ENCODE measurements at regions not wholly inside any gene's neighbourhood (a gene's known extent, or its start where the extent isn't known, plus 50 kb on each side); places are given as distances from the start of the nearest gene placed in this dataset.

DNA sequence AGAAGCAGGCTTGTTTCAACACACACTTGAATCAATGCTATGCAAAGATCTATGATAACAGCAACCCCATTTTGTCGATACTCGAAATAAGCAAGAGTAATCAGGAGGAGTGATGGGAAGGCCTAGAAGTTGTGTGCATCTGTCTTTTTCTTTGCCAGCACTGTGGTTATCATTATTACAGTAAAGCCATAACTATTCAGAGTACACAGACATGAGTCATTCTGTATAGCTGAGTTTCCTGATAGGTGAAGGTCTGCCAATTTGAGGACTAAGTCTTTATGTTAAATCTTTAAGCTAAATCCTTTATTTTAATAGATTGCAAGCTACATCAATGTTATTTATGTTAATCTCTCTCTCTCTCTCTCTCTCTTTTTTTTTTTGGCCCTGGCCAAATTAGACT, 1344.4 kb upstream of the CELF4 start:
- TF ChIP-seq, protein P1, sequence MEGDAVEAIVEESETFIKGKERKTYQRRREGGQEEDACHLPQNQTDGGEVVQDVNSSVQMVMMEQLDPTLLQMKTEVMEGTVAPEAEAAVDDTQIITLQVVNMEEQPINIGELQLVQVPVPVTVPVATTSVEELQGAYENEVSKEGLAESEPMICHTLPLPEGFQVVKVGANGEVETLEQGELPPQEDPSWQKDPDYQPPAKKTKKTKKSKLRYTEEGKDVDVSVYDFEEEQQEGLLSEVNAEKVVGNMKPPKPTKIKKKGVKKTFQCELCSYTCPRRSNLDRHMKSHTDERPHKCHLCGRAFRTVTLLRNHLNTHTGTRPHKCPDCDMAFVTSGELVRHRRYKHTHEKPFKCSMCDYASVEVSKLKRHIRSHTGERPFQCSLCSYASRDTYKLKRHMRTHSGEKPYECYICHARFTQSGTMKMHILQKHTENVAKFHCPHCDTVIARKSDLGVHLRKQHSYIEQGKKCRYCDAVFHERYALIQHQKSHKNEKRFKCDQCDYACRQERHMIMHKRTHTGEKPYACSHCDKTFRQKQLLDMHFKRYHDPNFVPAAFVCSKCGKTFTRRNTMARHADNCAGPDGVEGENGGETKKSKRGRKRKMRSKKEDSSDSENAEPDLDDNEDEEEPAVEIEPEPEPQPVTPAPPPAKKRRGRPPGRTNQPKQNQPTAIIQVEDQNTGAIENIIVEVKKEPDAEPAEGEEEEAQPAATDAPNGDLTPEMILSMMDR (IDR thresholded peaks at IDR 0.05; ENCODE audit: borderline replicate concordance, extremely low read depth, insufficient read depth) = no peak
- H3K27ac ChIP-seq (ENCODE audit: low read depth in 2 of 2, low read length in 2 of 2) = no peak overlapping the region

DNA sequence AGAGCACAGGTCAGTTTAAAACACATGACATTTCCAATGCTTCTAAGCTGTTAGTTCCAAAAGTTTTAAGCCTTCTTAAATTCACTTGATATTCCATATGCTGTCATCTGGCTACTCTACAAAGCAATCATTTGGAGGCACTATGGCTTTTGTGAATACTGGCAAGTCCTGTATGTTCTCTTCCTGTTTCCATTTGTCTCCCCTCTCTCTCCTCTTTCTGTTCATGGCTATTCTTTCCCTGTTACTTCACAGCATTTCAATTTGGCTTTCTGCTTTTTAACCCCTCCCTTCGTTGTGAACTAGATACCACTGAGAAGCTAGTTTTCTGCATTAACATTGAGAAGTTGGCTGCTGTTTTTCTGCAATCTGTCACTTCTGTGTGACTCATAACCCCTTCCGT, 1337.2 kb upstream of the CELF4 start:
- Histone ChIP-seq H3K27ac (ENCODE audit: low read depth in 2 of 2, low read length in 2 of 2) (no peak overlapping the region), H3K9me3 (ENCODE audit: control insufficient read depth in 2 of 3, insufficient read depth in 1 of 3, low read length in 3 of 3) (no peaks in the 10 kb centered on the region), H3K4me3 (ENCODE audit: low read length in 3 of 3) (no peak overlapping the region), H3K4me1 (ENCODE audit: control insufficient read depth in 2 of 3, insufficient read depth in 2 of 3, low read depth in 1 of 3, low read length in 3 of 3) (no peaks in the 10 kb centered on the region), H3K9ac (ENCODE audit: low read length in 3 of 3) (no peak overlapping the region), H3K27me3 (ENCODE audit: control insufficient read depth, insufficient read depth, low read length) (no peaks in the 10 kb centered on the region), H3K36me3 (ENCODE audit: control insufficient read depth in 2 of 3, insufficient read depth in 3 of 3, low read length in 3 of 3) (no peaks in the 10 kb centered on the region)
- FAIRE-seq (no peak), DNase-seq (no peak)
- intact Hi-C loops (cut with DNase I) = no loop called here
- TF ChIP-seq, protein P1 (IDR thresholded peaks at IDR 0.05; ENCODE audit: borderline replicate concordance, extremely low read depth, insufficient read depth) = no peak

More for the DNA sequence above, 1344.4 kb upstream of the CELF4 start:
- no peak for FAIRE-seq
- intact Hi-C loops (cut with DNase I) = no loop called here
- DNase-seq = no peak
- H3K9me3 ChIP-seq (ENCODE audit: control insufficient read depth in 2 of 3, insufficient read depth in 1 of 3, low read length in 3 of 3) = no peaks in the 10 kb centered on the region
- no peaks in the 10 kb centered on the region for H3K36me3 ChIP-seq (ENCODE audit: control insufficient read depth in 2 of 3, insufficient read depth in 3 of 3, low read length in 3 of 3)
- H3K9ac ChIP-seq (ENCODE audit: low read length in 3 of 3) = no peak overlapping the region
- no peak overlapping the region for H3K4me3 ChIP-seq (ENCODE audit: low read length in 3 of 3)
- H3K4me1 ChIP-seq (ENCODE audit: control insufficient read depth in 2 of 3, insufficient read depth in 2 of 3, low read depth in 1 of 3, low read length in 3 of 3) = no peaks in the 10 kb centered on the region
- no peaks in the 10 kb centered on the region for H3K27me3 ChIP-seq (ENCODE audit: control insufficient read depth, insufficient read depth, low read length)

DNA sequence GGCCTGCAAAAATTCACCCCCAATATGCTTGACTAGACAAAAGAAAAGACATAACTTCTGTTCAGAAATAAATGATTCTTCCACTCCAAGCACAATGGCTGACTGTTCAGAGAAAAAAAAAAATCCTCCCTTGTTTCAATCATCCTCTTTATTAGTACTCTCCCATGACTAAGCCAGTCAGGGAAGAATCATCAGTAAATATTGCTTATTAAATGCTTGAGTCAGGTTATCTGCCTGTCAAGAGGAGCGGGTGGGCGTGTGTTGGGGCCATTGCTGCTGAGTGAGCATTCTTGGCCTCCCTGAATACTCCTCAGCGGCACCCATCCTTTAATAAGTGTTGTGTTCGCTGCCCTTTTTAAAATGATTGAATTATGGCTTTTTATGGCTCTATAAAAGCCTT, 1334.8 kb upstream of the CELF4 start:
- H3K27ac ChIP-seq (ENCODE audit: low read depth in 2 of 2, low read length in 2 of 2) = no peak overlapping the region
- no peak overlapping the region for H3K4me3 ChIP-seq (ENCODE audit: low read length in 3 of 3)
- no peaks in the 10 kb centered on the region for H3K36me3 ChIP-seq (ENCODE audit: control insufficient read depth in 2 of 3, insufficient read depth in 3 of 3, low read length in 3 of 3)
- TF ChIP-seq, protein P1 (IDR thresholded peaks at IDR 0.05; ENCODE audit: borderline replicate concordance, extremely low read depth, insufficient read depth) = no peak
- H3K9me3 ChIP-seq (ENCODE audit: control insufficient read depth in 2 of 3, insufficient read depth in 1 of 3, low read length in 3 of 3) = no peaks in the 10 kb centered on the region
- FAIRE-seq (no peak), DNase-seq (no peak)
- H3K4me1 ChIP-seq (ENCODE audit: control insufficient read depth in 2 of 3, insufficient read depth in 2 of 3, low read depth in 1 of 3, low read length in 3 of 3) = no peaks in the 10 kb centered on the region
- intact Hi-C loops (cut with DNase I) = no loop called here
- no peak overlapping the region for H3K9ac ChIP-seq (ENCODE audit: low read length in 3 of 3)
- no peaks in the 10 kb centered on the region for H3K27me3 ChIP-seq (ENCODE audit: control insufficient read depth, insufficient read depth, low read length)

DNA sequence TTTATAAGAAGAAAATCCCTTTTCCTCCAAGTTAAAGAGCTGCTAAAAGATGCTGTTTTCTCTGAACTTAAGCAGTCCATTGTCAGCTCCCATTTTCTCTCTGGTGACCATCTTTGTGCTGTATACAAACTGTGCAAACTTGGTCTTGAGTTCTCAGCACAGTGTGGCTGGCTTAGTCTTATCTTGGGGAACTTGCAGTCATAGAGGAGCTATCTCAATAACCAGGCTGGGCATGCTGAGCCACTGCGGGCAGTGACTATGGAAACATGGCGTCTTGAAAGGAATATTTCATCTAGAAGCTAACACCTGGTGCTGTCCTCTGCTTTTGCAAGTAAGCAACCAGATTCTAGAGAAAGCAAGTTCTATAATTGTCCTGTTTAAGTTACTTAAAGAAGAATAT, 1334.4 kb upstream of the CELF4 start:
- intact Hi-C loops (cut with DNase I) = no loop called here
- DNase-seq = no peak
- FAIRE-seq = no peak
- no peak overlapping the region for H3K27ac ChIP-seq (ENCODE audit: low read depth in 2 of 2, low read length in 2 of 2)
- no peaks in the 10 kb centered on the region for H3K9me3 ChIP-seq (ENCODE audit: control insufficient read depth in 2 of 3, insufficient read depth in 1 of 3, low read length in 3 of 3)
- H3K36me3 ChIP-seq (ENCODE audit: control insufficient read depth in 2 of 3, insufficient read depth in 3 of 3, low read length in 3 of 3) = no peaks in the 10 kb centered on the region
- H3K9ac ChIP-seq (ENCODE audit: low read length in 3 of 3) = no peak overlapping the region
- no peaks in the 10 kb centered on the region for H3K4me1 ChIP-seq (ENCODE audit: control insufficient read depth in 2 of 3, insufficient read depth in 2 of 3, low read depth in 1 of 3, low read length in 3 of 3)
- no peaks in the 10 kb centered on the region for H3K27me3 ChIP-seq (ENCODE audit: control insufficient read depth, insufficient read depth, low read length)
- TF ChIP-seq, protein P1 (IDR thresholded peaks at IDR 0.05; ENCODE audit: borderline replicate concordance, extremely low read depth, insufficient read depth) = no peak
- no peak overlapping the region for H3K4me3 ChIP-seq (ENCODE audit: low read length in 3 of 3)
